Brain microvascular endothelial cell (primary cell): ENCODE measurements at regions not wholly inside any gene's neighbourhood (a gene's known extent, or its start where the extent isn't known, plus 50 kb on each side); places are given as distances from the start of the nearest gene placed in this dataset.

Source experiments
- DNase-seq: peaks from one replicate; pipeline ENCODE4 v3.0.0-alpha.2; 2020
- H3K27ac ChIP-seq: fragments of 250-450 bp; sonication (Bioruptor Pico); 2 replicates; pipeline ENCODE4 v1.5.1; 2020; ENCODE audit warnings: mild to moderate bottlenecking, moderate library complexity
- H3K27me3 ChIP-seq: fragments of 250-450 bp; sonication (Bioruptor Pico); replicated peaks from 2 replicates; pipeline ENCODE4 v1.5.1; 2020; ENCODE audit warnings: mild to moderate bottlenecking
- H3K36me3 ChIP-seq: fragments of 250-450 bp; sonication (Bioruptor Pico); replicated peaks from 2 replicates; pipeline ENCODE4 v1.5.1; 2020; ENCODE audit warnings: mild to moderate bottlenecking
- H3K4me3 ChIP-seq: 2 replicates; pipeline ENCODE4 v1.5.1; 2011; ENCODE audit warnings: low read depth, mild to moderate bottlenecking, control low read depth, low read length, moderate library complexity
- CTCF ChIP-seq: IDR thresholded peaks from 2 replicates; pipeline ENCODE4 v1.5.1; 2011; ENCODE audit warnings: low read depth, mild to moderate bottlenecking, moderate library complexity, low read length, control low read depth, inconsistent platforms; ENCODE audit errors: missing control alignments
- in situ Hi-C: cut with HindIII; loops from 2 replicates; pipeline ENCODE4 v1.10.0; 2017; ENCODE audit warnings: low sequenced_read_pairs, low pct_ligation_motif_present

- Histone ChIP-seq H3K27me3 (no peaks in the 10 kb centered on the region), H3K27ac (peak overlapping the region; percentile 28), H3K36me3 (no peaks in the 10 kb centered on the region), H3K4me3 (no peak overlapping the region)
- DNase-seq = no peak
- in situ Hi-C loops = no loop called here
- peak; percentile 35 for TF ChIP-seq CTCF
Measured at GRCh38 chr16:87178177-87178863, 138.9 kb downstream of the C16orf95 start.

- no peak for TF ChIP-seq CTCF
- in situ Hi-C loops = no loop called here
- H3K27ac ChIP-seq = peak overlapping the region; percentile 28
- H3K4me3 ChIP-seq = no peak overlapping the region
- peak; percentile 55 for DNase-seq
- no peaks in the 10 kb centered on the region for H3K27me3 ChIP-seq
- H3K36me3 ChIP-seq = no peaks in the 10 kb centered on the region
Measured at GRCh38 chr16:87178977-87179376, 138.2 kb downstream of the C16orf95 start.

GRCh38 chr16:87180069-87180468 lies 137.1 kb downstream of the C16orf95 start:
- Histone ChIP-seq H3K27me3 (no peaks in the 10 kb centered on the region), H3K27ac (no peak overlapping the region), H3K4me3 (no peak overlapping the region), H3K36me3 (no peaks in the 10 kb centered on the region)
- no peak for TF ChIP-seq CTCF
- DNase-seq = no peak
- in situ Hi-C loops = no loop called here

GRCh38 chr16:87182759-87183158 lies 134.4 kb downstream of the C16orf95 start:
- H3K27me3 ChIP-seq = no peaks in the 10 kb centered on the region
- no peak overlapping the region for H3K27ac ChIP-seq
- DNase-seq = no peak
- no peak overlapping the region for H3K4me3 ChIP-seq
- no peaks in the 10 kb centered on the region for H3K36me3 ChIP-seq
- TF ChIP-seq CTCF = no peak
- in situ Hi-C loops = no loop called here

GRCh38 chr16:87183647-87184046 lies 133.5 kb downstream of the C16orf95 start:
- no peak for DNase-seq
- no peak overlapping the region for H3K27ac ChIP-seq
- no peak for TF ChIP-seq CTCF
- no peaks in the 10 kb centered on the region for H3K27me3 ChIP-seq
- no peak overlapping the region for H3K4me3 ChIP-seq
- no peaks in the 10 kb centered on the region for H3K36me3 ChIP-seq
- in situ Hi-C loops = no loop called here

GRCh38 chr16:87185308-87185707 lies 131.9 kb downstream of the C16orf95 start:
- Histone ChIP-seq H3K36me3 (no peaks in the 10 kb centered on the region), H3K27me3 (no peaks in the 10 kb centered on the region), H3K27ac (no peak overlapping the region), H3K4me3 (no peak overlapping the region)
- peak; percentile 39 for TF ChIP-seq CTCF
- in situ Hi-C loops = no loop called here
- no peak for DNase-seq
